ENCODE measurements at regions not wholly inside any gene's neighbourhood (a gene's known extent, or its start where the extent isn't known, plus 50 kb on each side); places are given as distances from the start of the nearest gene placed in this dataset.

DNA sequence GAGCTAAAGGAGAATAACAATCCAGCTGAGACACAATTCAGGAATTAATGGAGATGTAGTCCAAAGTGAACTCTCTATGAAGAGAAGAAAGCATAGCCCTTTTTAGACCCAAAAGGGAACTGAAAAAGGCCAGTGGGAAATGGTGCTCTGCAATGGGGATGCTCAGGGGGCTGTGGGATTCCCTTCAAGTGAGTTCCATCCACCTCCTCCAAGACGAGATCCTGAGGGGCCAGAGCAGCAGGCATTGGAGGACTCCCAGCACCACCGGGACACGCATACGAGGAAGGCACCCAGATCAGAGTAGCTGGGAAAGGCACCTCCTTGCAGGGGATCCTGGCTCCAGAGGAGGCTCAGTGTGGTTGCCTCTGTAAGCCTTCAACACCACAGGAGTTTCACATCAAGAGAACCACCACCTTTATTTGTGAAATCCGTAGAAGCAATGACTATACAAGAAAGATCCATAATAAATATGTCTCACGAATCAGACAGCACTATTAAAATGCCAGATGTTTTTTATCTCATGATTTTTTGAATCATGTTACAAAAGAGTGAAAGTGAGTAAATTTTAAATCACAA, 288.2 kb downstream of the MED10 start:
- TF ChIP-seq, protein P1, sequence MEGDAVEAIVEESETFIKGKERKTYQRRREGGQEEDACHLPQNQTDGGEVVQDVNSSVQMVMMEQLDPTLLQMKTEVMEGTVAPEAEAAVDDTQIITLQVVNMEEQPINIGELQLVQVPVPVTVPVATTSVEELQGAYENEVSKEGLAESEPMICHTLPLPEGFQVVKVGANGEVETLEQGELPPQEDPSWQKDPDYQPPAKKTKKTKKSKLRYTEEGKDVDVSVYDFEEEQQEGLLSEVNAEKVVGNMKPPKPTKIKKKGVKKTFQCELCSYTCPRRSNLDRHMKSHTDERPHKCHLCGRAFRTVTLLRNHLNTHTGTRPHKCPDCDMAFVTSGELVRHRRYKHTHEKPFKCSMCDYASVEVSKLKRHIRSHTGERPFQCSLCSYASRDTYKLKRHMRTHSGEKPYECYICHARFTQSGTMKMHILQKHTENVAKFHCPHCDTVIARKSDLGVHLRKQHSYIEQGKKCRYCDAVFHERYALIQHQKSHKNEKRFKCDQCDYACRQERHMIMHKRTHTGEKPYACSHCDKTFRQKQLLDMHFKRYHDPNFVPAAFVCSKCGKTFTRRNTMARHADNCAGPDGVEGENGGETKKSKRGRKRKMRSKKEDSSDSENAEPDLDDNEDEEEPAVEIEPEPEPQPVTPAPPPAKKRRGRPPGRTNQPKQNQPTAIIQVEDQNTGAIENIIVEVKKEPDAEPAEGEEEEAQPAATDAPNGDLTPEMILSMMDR (conservative IDR thresholded peaks at IDR 0.05; ENCODE audit: low read depth, low read length) = no peak
- no peak for TF ChIP-seq EZH2phosphoT487 (IDR thresholded peaks at IDR 0.05; ENCODE audit: borderline replicate concordance, low read length)
- TF ChIP-seq EZH2 (IDR thresholded peaks at IDR 0.05; ENCODE audit: low read length, unreplicated experiment) = no peak

Measured in PC-3 (cell line).